SK-N-MC (cell line): ENCODE measurements at regions not wholly inside any gene's neighbourhood (a gene's known extent, or its start where the extent isn't known, plus 50 kb on each side); places are given as distances from the start of the nearest gene placed in this dataset.

Experiments
- DNase-seq: peaks from one replicate; pipeline ENCODE4 v3.0.0-alpha.2; 2011; ENCODE audit warnings: low read depth, low spot score
- H3K27ac ChIP-seq: fragments of 200-600 bp; sonication (generic); 2 replicates; pipeline ENCODE4 v1.5.1; 2016; ENCODE audit warnings: mixed run types
- H3K36me3 ChIP-seq: fragments of 200-600 bp; sonication (generic); 2 replicates; pipeline ENCODE4 v1.6.1; 2017; ENCODE audit warnings: antibody characterized with exemption, low read length, mixed read lengths; ENCODE audit not compliant: insufficient read depth
- H3K4me3 ChIP-seq: fragments of 200-600 bp; sonication (generic); 2 replicates; pipeline ENCODE4 v1.5.1; 2016
- H3K9ac ChIP-seq: fragments of 200-600 bp; sonication (generic); 2 replicates; pipeline ENCODE4 v1.8.0; 2017; ENCODE audit warnings: mixed run types, mixed read lengths; ENCODE audit not compliant: insufficient read length
- H3K9me3 ChIP-seq: fragments of 200-600 bp; sonication (generic); 2 replicates; pipeline ENCODE4 v1.6.1; 2017; ENCODE audit warnings: low read depth, mild to moderate bottlenecking, antibody characterized with exemption, low read length, moderate library complexity, mixed read lengths
- EZH2 ChIP-seq: fragments of 200-600 bp; sonication (generic); IDR thresholded peaks from one replicate; pipeline ENCODE4 v1.6.1; 2017; ENCODE audit warnings: antibody characterized with exemption
- FOXP2 ChIP-seq: optimal IDR thresholded peaks from 2 replicates; pipeline ENCODE3; 2011; ENCODE audit warnings: mild to moderate bottlenecking, moderate library complexity; ENCODE audit not compliant: insufficient read depth; ENCODE audit errors: extremely low read length, control extremely low read depth
- POLR2AphosphoS5 ChIP-seq: IDR thresholded peaks from 2 replicates; pipeline ENCODE4 v1.6.1; 2012; ENCODE audit warnings: mild to moderate bottlenecking, low read depth, low read length, borderline replicate concordance

GRCh38 chr10:2926918-2927660 is 140.3 kb upstream of the PFKP start:
- Histone ChIP-seq H3K27ac (no peak overlapping the region), H3K4me3 (no peak overlapping the region), H3K36me3 (no peaks in the 10 kb centered on the region), H3K9ac (no peak overlapping the region), H3K9me3 (no peaks in the 10 kb centered on the region)
- no peak for TF ChIP-seq EZH2
- DNase-seq, result no peak

- no peak for TF ChIP-seq EZH2
- TF ChIP-seq POLR2AphosphoS5, result peak; percentile 31; the same call in 1 of the 2 replicates
- TF ChIP-seq FOXP2, result no peak
- Histone ChIP-seq H3K27ac (no peak overlapping the region), H3K9me3 (no peaks in the 10 kb centered on the region), H3K36me3 (no peaks in the 10 kb centered on the region), H3K9ac (no peak overlapping the region), H3K4me3 (no peak overlapping the region)
- peak; percentile 63 for DNase-seq
Observed at GRCh38 chr10:2925631-2926030, 141.7 kb upstream of the PFKP start.

- DNase-seq, result no peak
- Histone ChIP-seq H3K36me3 (no peaks in the 10 kb centered on the region), H3K27ac (no peak overlapping the region), H3K9ac (no peak overlapping the region), H3K4me3 (no peak overlapping the region), H3K9me3 (no peaks in the 10 kb centered on the region)
- no peak for TF ChIP-seq EZH2
- TF ChIP-seq FOXP2, result no peak
- TF ChIP-seq POLR2AphosphoS5, result no peak
Observed at GRCh38 chr10:2924431-2924830, 142.9 kb upstream of the PFKP start.

- Histone ChIP-seq H3K36me3 (no peaks in the 10 kb centered on the region), H3K9me3 (no peaks in the 10 kb centered on the region), H3K27ac (no peak overlapping the region), H3K4me3 (no peak overlapping the region), H3K9ac (no peak overlapping the region)
- DNase-seq, result no peak
- no peak for TF ChIP-seq EZH2
- TF ChIP-seq FOXP2, result no peak
- TF ChIP-seq POLR2AphosphoS5, result no peak
Observed at GRCh38 chr10:2921956-2922680, 145.2 kb upstream of the PFKP start.

GRCh38 chr10:2920637-2921036 is 146.7 kb upstream of the PFKP start:
- TF ChIP-seq EZH2, result no peak
- no peak for TF ChIP-seq FOXP2
- TF ChIP-seq POLR2AphosphoS5, result no peak

GRCh38 chr10:2920168-2920567 is 147.2 kb upstream of the PFKP start:
- Histone ChIP-seq H3K4me3 (no peak overlapping the region), H3K9ac (no peak overlapping the region), H3K9me3 (no peaks in the 10 kb centered on the region), H3K27ac (no peak overlapping the region), H3K36me3 (no peaks in the 10 kb centered on the region)
- DNase-seq, result no peak
- TF ChIP-seq FOXP2 (no peak), POLR2AphosphoS5 (no peak), EZH2 (no peak)

More at GRCh38 chr10:2920637-2921036, 146.7 kb upstream of the PFKP start:
- no peak overlapping the region for H3K4me3 ChIP-seq
- H3K36me3 ChIP-seq, result no peaks in the 10 kb centered on the region
- H3K9me3 ChIP-seq, result no peaks in the 10 kb centered on the region
- no peak for DNase-seq
- H3K27ac ChIP-seq, result no peak overlapping the region
- H3K9ac ChIP-seq, result no peak overlapping the region

- H3K9ac ChIP-seq, result no peak overlapping the region
- no peaks in the 10 kb centered on the region for H3K9me3 ChIP-seq
- H3K36me3 ChIP-seq, result no peaks in the 10 kb centered on the region
- TF ChIP-seq FOXP2, result no peak
- TF ChIP-seq POLR2AphosphoS5, result no peak
- no peak for TF ChIP-seq EZH2
- no peak overlapping the region for H3K4me3 ChIP-seq
- no peak for DNase-seq
- H3K27ac ChIP-seq, result no peak overlapping the region
Observed at GRCh38 chr10:2919016-2919415, 148.3 kb upstream of the PFKP start.

GRCh38 chr10:2918489-2918888 is 148.9 kb upstream of the PFKP start:
- no peak overlapping the region for H3K4me3 ChIP-seq
- TF ChIP-seq FOXP2 (no peak), POLR2AphosphoS5 (no peak), EZH2 (no peak)
- H3K27ac ChIP-seq, result no peak overlapping the region
- no peak overlapping the region for H3K9ac ChIP-seq
- no peak for DNase-seq
- no peaks in the 10 kb centered on the region for H3K36me3 ChIP-seq
- H3K9me3 ChIP-seq, result no peaks in the 10 kb centered on the region
